HAP-1 (cell line): ENCODE measurements at regions not wholly inside any gene's neighbourhood (a gene's known extent, or its start where the extent isn't known, plus 50 kb on each side); places are given as distances from the start of the nearest gene placed in this dataset.
"Not testable (repeated sequence)": the region's sequence is repeated elsewhere in the genome, so short reads cannot be mapped to it uniquely, and the experiment has no call there.

Experiments used
- DNase-seq, 2 experiments: peaks; one replicate each; pipeline ENCODE4 v3.0.0-alpha.2; 2016 to 2020; ENCODE audit warnings: low spot score in 2 of 2
- H3K27me3 ChIP-seq: fragments of 250-450 bp; sonication (Bioruptor Pico); 2 replicates; pipeline ENCODE4 v1.5.1; 2020; ENCODE audit warnings: low read depth, mild to moderate bottlenecking, moderate library complexity
- H3K36me3 ChIP-seq: fragments of 250-450 bp; sonication (Bioruptor Pico); replicated peaks from 2 replicates; pipeline ENCODE4 v1.5.1; 2020; ENCODE audit warnings: mild to moderate bottlenecking
- H3K4me1 ChIP-seq: fragments of 250-450 bp; sonication (Bioruptor Pico); 2 replicates; pipeline ENCODE4 v1.5.1; 2020; ENCODE audit warnings: mild to moderate bottlenecking
- H3K4me3 ChIP-seq: fragments of 250-450 bp; sonication (Bioruptor Pico); 2 replicates; pipeline ENCODE4 v1.5.1; 2020; ENCODE audit warnings: mild to moderate bottlenecking, moderate library complexity
- H3K9me3 ChIP-seq: fragments of 250-450 bp; sonication (Bioruptor Pico); 2 replicates; pipeline ENCODE4 v1.5.1; 2020; ENCODE audit warnings: mild to moderate bottlenecking, moderate library complexity
- in situ Hi-C: fragments of 300-500 bp; cut with MboI; formaldehyde crosslinking; loops from 3 replicates; pipeline ENCODE4 v1.14.3; 2020; ENCODE audit warnings: low sequenced_read_pairs, inconsistent platforms, mixed read lengths

DNA sequence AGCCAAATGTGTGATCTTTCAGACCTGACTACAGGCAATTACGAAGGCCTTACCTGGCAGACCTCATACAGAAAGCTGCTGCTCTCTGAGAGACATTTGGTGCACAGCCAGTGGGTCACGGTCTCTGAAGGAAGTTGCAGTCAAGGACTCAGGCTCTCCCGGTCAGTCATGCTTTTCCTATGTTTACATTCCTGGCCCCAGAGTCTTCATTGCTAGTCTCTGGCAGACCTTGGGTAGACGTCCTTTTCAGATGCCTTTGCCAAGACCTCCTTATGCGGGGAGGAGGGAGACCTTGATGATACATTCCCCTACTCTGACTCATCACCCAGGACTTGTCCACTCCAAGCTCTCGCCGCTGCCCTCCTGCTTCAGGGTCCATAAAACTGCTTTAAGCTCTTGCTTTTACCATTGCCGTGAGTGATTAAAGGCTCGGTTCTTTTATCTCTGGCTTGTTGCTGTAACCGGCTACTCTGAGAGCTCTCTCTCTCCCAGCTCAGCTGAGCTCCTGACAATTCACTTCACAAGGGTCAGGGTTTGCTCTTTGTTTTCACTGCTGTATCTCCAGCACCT, 62.0 kb upstream of the SLC35F5 start:
- in situ Hi-C loops = no loop called here

DNA sequence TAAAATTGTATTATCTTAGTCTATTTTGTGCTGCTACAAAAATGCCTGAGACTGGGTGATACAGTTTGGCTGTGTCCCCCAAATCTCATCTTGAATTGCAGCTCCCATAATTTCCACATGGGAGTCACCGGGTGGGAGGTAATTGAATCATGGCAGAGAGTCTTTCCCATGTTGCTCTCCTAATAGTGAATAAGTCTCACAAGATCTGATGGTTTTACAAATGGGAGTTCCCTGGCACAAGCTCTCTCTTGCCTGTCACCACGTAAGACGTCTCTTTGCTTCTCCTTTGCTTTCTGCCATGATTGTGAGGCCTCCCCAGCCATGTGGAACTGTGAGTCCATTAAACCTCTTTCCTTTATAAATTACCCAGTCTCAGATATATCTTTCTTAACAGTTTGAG, 57.0 kb upstream of the SLC35F5 start:
- H3K4me3 ChIP-seq, H3K36me3 ChIP-seq, H3K9me3 ChIP-seq, H3K4me1 ChIP-seq, in situ Hi-C loops, H3K27me3 ChIP-seq, DNase-seq: not testable (repeated sequence)

More for the DNA sequence above, 62.0 kb upstream of the SLC35F5 start:
- Histone ChIP-seq H3K9me3 (no peaks in the 10 kb centered on the region), H3K36me3 (no peaks in the 10 kb centered on the region), H3K27me3 (no peaks in the 10 kb centered on the region), H3K4me3 (no peak overlapping the region), H3K4me1 (peaks cover 3% of the 10 kb centered on the region; the same call in 1 of the 2 replicates)
- DNase-seq = peak; percentile 44 to 52

DNA sequence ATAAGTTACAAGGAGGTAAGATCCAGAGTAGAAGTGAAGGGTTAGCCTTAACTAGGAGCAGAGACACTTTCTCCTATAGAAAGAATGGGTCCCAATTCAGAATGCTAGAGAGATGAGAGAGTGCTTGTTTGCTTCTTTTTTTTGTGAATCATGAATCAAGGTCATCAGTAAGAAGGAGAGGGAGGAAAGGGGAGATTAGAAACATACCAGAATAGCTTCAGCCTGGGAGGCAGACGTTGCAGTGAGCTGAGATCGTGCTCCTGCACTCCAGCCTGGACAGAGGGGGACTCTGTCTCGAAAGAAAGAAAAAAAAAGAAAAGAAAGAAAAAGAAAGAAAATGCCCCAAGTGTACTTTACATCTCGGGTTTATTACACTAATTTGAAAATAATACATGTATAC, 55.8 kb upstream of the SLC35F5 start:
- no peaks in the 10 kb centered on the region for H3K4me1 ChIP-seq
- in situ Hi-C loops = no loop called here
- no peaks in the 10 kb centered on the region for H3K36me3 ChIP-seq
- no peak overlapping the region for H3K4me3 ChIP-seq
- H3K9me3 ChIP-seq = no peaks in the 10 kb centered on the region
- no peak for DNase-seq
- H3K27me3 ChIP-seq = no peaks in the 10 kb centered on the region

DNA sequence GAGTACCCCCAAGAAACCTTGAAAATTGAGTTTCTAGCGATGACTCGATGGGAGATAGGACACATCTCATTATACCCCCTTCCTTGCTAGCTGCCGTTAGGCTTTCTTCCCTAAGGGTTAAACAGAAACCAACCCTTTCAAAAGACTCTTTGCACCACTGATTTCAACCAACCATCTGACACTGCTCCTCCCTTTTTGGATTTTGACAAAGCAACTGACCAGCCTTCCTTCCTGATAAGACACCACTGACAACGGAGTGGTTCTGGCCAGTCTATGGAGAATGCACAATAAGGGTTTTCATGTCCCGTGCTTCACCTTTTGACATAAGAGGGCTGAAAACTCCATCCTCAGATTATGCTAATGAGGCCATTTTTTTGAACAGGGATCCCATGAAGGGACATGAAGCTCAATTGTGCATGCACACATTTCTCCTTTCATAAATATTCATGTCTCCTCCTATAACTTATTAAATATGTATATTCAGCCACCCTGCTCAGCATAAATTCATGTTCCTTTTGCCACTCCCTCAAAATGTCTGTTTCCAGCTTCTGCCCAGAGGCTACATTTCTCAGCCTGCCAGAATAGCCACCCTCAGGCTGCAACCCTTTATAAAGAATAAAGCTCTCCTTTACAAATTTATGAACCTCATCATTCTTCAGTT, 52.8 kb upstream of the SLC35F5 start:
- Histone ChIP-seq H3K9me3 (no peaks in the 10 kb centered on the region), H3K4me3 (no peak overlapping the region), H3K36me3 (no peaks in the 10 kb centered on the region), H3K27me3 (no peaks in the 10 kb centered on the region), H3K4me1 (no peaks in the 10 kb centered on the region)
- in situ Hi-C loops = no loop called here
- no peak for DNase-seq

- Histone ChIP-seq H3K4me3 (no peak overlapping the region), H3K9me3 (no peaks in the 10 kb centered on the region), H3K4me1 (no peaks in the 10 kb centered on the region), H3K27me3 (no peaks in the 10 kb centered on the region), H3K36me3 (no peaks in the 10 kb centered on the region)
- DNase-seq = no peak
- in situ Hi-C loops = no loop called here
Observed at GRCh38 chr2:113807721-113808120, 51.3 kb upstream of the SLC35F5 start.

DNA sequence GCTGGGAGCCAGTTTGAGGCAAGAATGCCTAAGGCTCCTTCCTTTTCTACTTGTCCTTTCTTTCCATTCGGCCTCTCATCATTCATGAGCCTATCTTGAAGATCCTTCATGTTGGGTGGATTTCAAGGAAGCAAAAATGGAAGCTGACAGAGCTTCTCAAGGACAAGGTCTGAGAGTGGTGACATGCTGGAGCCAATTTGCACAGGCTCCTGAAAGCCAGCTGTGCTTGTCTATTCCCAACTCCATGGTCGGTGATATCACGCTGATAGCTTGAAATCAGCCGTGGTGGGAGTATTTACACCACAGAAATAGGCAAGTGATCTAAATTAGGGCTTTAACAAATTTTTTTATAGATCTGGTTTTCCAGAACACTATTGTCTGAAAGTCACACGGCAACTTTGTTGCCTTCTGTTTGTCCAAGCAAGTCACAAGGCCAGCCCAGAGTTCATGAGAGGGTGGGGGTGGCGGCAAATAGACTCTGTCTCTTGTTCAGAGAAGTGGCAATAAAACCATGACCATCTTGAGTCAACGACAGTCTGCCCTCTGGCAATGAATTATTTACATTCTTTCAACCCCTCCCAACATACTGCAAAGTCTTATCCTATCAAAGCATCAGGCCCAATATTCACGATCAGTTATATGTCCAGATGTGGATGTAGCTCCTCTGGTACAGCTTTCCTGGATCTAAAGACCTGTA, 49.9 kb upstream of the SLC35F5 start:
- H3K4me3 ChIP-seq = no peak overlapping the region
- in situ Hi-C loops = no loop called here
- H3K36me3 ChIP-seq = no peaks in the 10 kb centered on the region
- DNase-seq = peak in 1 of 2 experiments; percentile 15
- H3K9me3 ChIP-seq = no peaks in the 10 kb centered on the region
- no peaks in the 10 kb centered on the region for H3K27me3 ChIP-seq
- H3K4me1 ChIP-seq = peaks cover 8% of the 10 kb centered on the region
